CD4-positive, CD25-positive, alpha-beta regulatory T cell (primary cell): ENCODE measurements at regions not wholly inside any gene's neighbourhood (a gene's known extent, or its start where the extent isn't known, plus 50 kb on each side); places are given as distances from the start of the nearest gene placed in this dataset.

Experiments used
- ATAC-seq, 2 donors: fragments of 150-1000 bp; cut with Tn5 transposase; one replicate each; pipeline ENCODE4 v1.10.0; 2021; ENCODE audit warnings: low read depth in 2 of 2, moderate number of reproducible peaks in 2 of 2, moderate library complexity in 1 of 2
- DNase-seq, 3 donors: peaks; one replicate each; pipeline versions ENCODE4 v3.0.0 to v3.0.0-alpha.2; 2012 to 2022; ENCODE audit warnings: mixed read lengths in 1 of 3
- H3K27ac ChIP-seq: one replicate; pipeline ENCODE4 v1.7.0; 2013; ENCODE audit warnings: mild to moderate bottlenecking, low read length; ENCODE audit not compliant: insufficient read depth, poor library complexity, severe bottlenecking
- H3K27me3 ChIP-seq: one replicate; pipeline ENCODE4 v1.7.0; 2013; ENCODE audit warnings: low read length; ENCODE audit not compliant: control insufficient read depth, insufficient read depth
- H3K36me3 ChIP-seq: one replicate; pipeline ENCODE4 v1.7.0; 2013; ENCODE audit warnings: mild to moderate bottlenecking, low read length, moderate library complexity; ENCODE audit not compliant: control insufficient read depth, insufficient read depth
- H3K4me1 ChIP-seq: 2 replicates; pipeline ENCODE4 v1.7.0; 2013; ENCODE audit warnings: mild to moderate bottlenecking, low read length; ENCODE audit not compliant: insufficient read depth, control insufficient read depth, poor library complexity, severe bottlenecking
- H3K4me3 ChIP-seq: one replicate; pipeline ENCODE4 v1.7.0; 2013; ENCODE audit warnings: low read depth, mild to moderate bottlenecking, low read length, moderate library complexity
- H3K9me3 ChIP-seq, 2 experiments: 1 replicate in 1 of 2; 2 replicates in 1 of 2; pipeline ENCODE4 v1.7.0; 2013; ENCODE audit warnings: low read length in 2 of 2, mild to moderate bottlenecking in 1 of 2, moderate library complexity in 1 of 2; ENCODE audit not compliant: control insufficient read depth in 2 of 2
- H3K27ac Mint-ChIP-seq, 3 donors: one replicate each; pipeline ENCODE4 v1.8.0; 2020 to 2022; ENCODE audit warnings: mild to moderate bottlenecking in 3 of 3, mixed read lengths in 3 of 3, moderate library complexity in 2 of 3
- H3K27me3 Mint-ChIP-seq: one replicate; pipeline ENCODE4 v1.8.0; 2022; ENCODE audit warnings: mild to moderate bottlenecking, mixed read lengths
- H3K36me3 Mint-ChIP-seq: one replicate; pipeline ENCODE4 v1.8.0; 2020; ENCODE audit warnings: mixed read lengths
- H3K4me1 Mint-ChIP-seq, 4 donors: one replicate each; pipeline ENCODE4 v1.8.0; 2020 to 2022; ENCODE audit warnings: mixed read lengths in 4 of 4, mild to moderate bottlenecking in 1 of 4
- H3K4me3 Mint-ChIP-seq, 4 donors: one replicate each; pipeline ENCODE4 v1.8.0; 2020 to 2022; ENCODE audit warnings: mild to moderate bottlenecking in 4 of 4, mixed read lengths in 4 of 4, moderate library complexity in 3 of 4
- H3K9me3 Mint-ChIP-seq, 7 donors: one replicate each; pipeline ENCODE4 v1.8.0; 2020 to 2022; ENCODE audit warnings: mixed read lengths in 7 of 7, mild to moderate bottlenecking in 3 of 7, moderate library complexity in 2 of 7

- Histone ChIP-seq H3K4me3 (no peak overlapping the region), H3K9me3 (no peaks in the 10 kb centered on the region), H3K27me3 (no peaks in the 10 kb centered on the region), H3K4me1 (no peaks in the 10 kb centered on the region), H3K36me3 (no peaks in the 10 kb centered on the region), H3K27ac (no peak overlapping the region)
- no peak for DNase-seq
- no peak for ATAC-seq
- peaks cover 0 to 5% (median 0%) of the 10 kb centered on the region in 7 donors for H3K9me3 Mint-ChIP-seq
- peaks cover 3% of the 10 kb centered on the region for H3K27me3 Mint-ChIP-seq
- no peaks in the 10 kb centered on the region for H3K36me3 Mint-ChIP-seq
- H3K4me3 Mint-ChIP-seq = no peak overlapping the region
- H3K27ac Mint-ChIP-seq = no peak overlapping the region
- peaks cover 0 to 4% (median 0%) of the 10 kb centered on the region in 4 donors for H3K4me1 Mint-ChIP-seq
Measured at GRCh38 chr13:102461302-102461701, 59.5 kb upstream of the FGF14 start.

- Histone ChIP-seq H3K9me3 (no peaks in the 10 kb centered on the region), H3K4me3 (no peak overlapping the region), H3K36me3 (no peaks in the 10 kb centered on the region), H3K4me1 (no peaks in the 10 kb centered on the region), H3K27me3 (no peaks in the 10 kb centered on the region), H3K27ac (no peak overlapping the region)
- ATAC-seq (no peak), DNase-seq (no peak)
- H3K4me1 Mint-ChIP-seq = peaks cover 0 to 4% (median 0%) of the 10 kb centered on the region in 4 donors
- peaks cover 0 to 5% (median 0%) of the 10 kb centered on the region in 7 donors for H3K9me3 Mint-ChIP-seq
- no peaks in the 10 kb centered on the region for H3K27me3 Mint-ChIP-seq
- no peaks in the 10 kb centered on the region for H3K36me3 Mint-ChIP-seq
- no peak overlapping the region for H3K4me3 Mint-ChIP-seq
- H3K27ac Mint-ChIP-seq = no peak overlapping the region
Measured at GRCh38 chr13:102460806-102461205, 59.0 kb upstream of the FGF14 start.

GRCh38 chr13:102452836-102453235, 51.0 kb upstream of the FGF14 start:
- DNase-seq (no peak), ATAC-seq (no peak)
- no peak overlapping the region for H3K27ac Mint-ChIP-seq
- H3K4me1 ChIP-seq = no peaks in the 10 kb centered on the region
- H3K36me3 ChIP-seq = no peaks in the 10 kb centered on the region
- H3K27me3 ChIP-seq = no peaks in the 10 kb centered on the region
- H3K4me3 ChIP-seq = no peak overlapping the region
- H3K4me1 Mint-ChIP-seq = peaks cover 0 to 4% (median 0%) of the 10 kb centered on the region in 4 donors
- H3K27ac ChIP-seq = no peak overlapping the region
- H3K9me3 ChIP-seq = no peaks in the 10 kb centered on the region
- H3K27me3 Mint-ChIP-seq = no peaks in the 10 kb centered on the region
- H3K4me3 Mint-ChIP-seq = no peak overlapping the region
- H3K36me3 Mint-ChIP-seq = no peaks in the 10 kb centered on the region
- H3K9me3 Mint-ChIP-seq = peaks cover 0 to 2% (median 0%) of the 10 kb centered on the region in 7 donors
